Bronchial epithelial cell (primary cell): ENCODE measurements at regions not wholly inside any gene's neighbourhood (a gene's known extent, or its start where the extent isn't known, plus 50 kb on each side); places are given as distances from the start of the nearest gene placed in this dataset.

Source experiments
- DNase-seq: peaks from one replicate; pipeline ENCODE4 v3.0.0-alpha.2; 2010; ENCODE audit warnings: low read depth
- FAIRE-seq: peaks from 2 replicates; lab custom pipeline; 2011; peaks lifted over from hg19 to GRCh38; lab: Jason Lieb, UNC
- H3K27me3 ChIP-seq: 2 replicates; pipeline ENCODE4 v1.5.1; 2011; ENCODE audit warnings: low read length; ENCODE audit not compliant: control insufficient read depth, insufficient read depth
- H3K36me3 ChIP-seq: 2 replicates; pipeline ENCODE4 v1.5.1; 2011; ENCODE audit warnings: low read length; ENCODE audit not compliant: control insufficient read depth, insufficient read depth
- H3K4me3 ChIP-seq: 2 replicates; pipeline ENCODE4 v1.5.1; 2011; ENCODE audit warnings: mild to moderate bottlenecking, low read depth, low read length, control low read depth
- CTCF ChIP-seq: IDR thresholded peaks from 2 replicates; pipeline ENCODE4 v1.5.1; 2011; ENCODE audit warnings: mild to moderate bottlenecking, moderate library complexity, low read length, control low read depth, inconsistent platforms; ENCODE audit not compliant: insufficient read depth, severe bottlenecking

- Histone ChIP-seq H3K27me3 (no peaks in the 10 kb centered on the region), H3K4me3 (no peak overlapping the region), H3K36me3 (no peaks in the 10 kb centered on the region)
- DNase-seq: no peak
- no peak for FAIRE-seq
- TF ChIP-seq CTCF: no peak
Observed at GRCh38 chr4:188197566-188197965, 58.3 kb downstream of the TRIML1 start.

GRCh38 chr4:188198982-188199792 lies 59.9 kb downstream of the TRIML1 start:
- H3K27me3 ChIP-seq: no peaks in the 10 kb centered on the region
- no peaks in the 10 kb centered on the region for H3K36me3 ChIP-seq
- DNase-seq (no peak), FAIRE-seq (no peak)
- no peak overlapping the region for H3K4me3 ChIP-seq
- TF ChIP-seq CTCF: no peak

GRCh38 chr4:188201851-188202250 lies 62.6 kb downstream of the TRIML1 start:
- DNase-seq (no peak), FAIRE-seq (no peak)
- TF ChIP-seq CTCF: no peak

GRCh38 chr4:188206783-188207182 lies 67.5 kb downstream of the TRIML1 start:
- Histone ChIP-seq H3K4me3 (no peak overlapping the region), H3K36me3 (no peaks in the 10 kb centered on the region), H3K27me3 (no peaks in the 10 kb centered on the region)
- FAIRE-seq: no peak
- no peak for DNase-seq
- no peak for TF ChIP-seq CTCF

More at GRCh38 chr4:188201851-188202250, 62.6 kb downstream of the TRIML1 start:
- no peaks in the 10 kb centered on the region for H3K27me3 ChIP-seq
- H3K36me3 ChIP-seq: no peaks in the 10 kb centered on the region
- H3K4me3 ChIP-seq: no peak overlapping the region

- DNase-seq: no peak
- FAIRE-seq: no peak
Observed at GRCh38 chr4:188214861-188215260, 75.6 kb downstream of the TRIML1 start.

More at GRCh38 chr4:188214861-188215260, 75.6 kb downstream of the TRIML1 start:
- no peak for TF ChIP-seq CTCF
- no peak overlapping the region for H3K4me3 ChIP-seq
- H3K27me3 ChIP-seq: no peaks in the 10 kb centered on the region
- no peaks in the 10 kb centered on the region for H3K36me3 ChIP-seq
